A673 (cell line): ENCODE measurements at regions not wholly inside any gene's neighbourhood (a gene's known extent, or its start where the extent isn't known, plus 50 kb on each side); places are given as distances from the start of the nearest gene placed in this dataset.
A peak's percentile ranks its signal among the peaks of the same experiment; 100 is the strongest.

ENCODE experiments used
- BruUV-seq: library from RNA; stranded (reverse); fragments of 400-500 nt; replicated peaks from 2 replicates; lab custom pipeline; 2021; lab: Mats Ljungman, UMichigan
- CTCF ChIA-PET: fragments of 300-600 bp; sonication (Branson Sonifier 250); formaldehyde crosslinking; loops from one replicate; lab custom pipeline; 2022; ENCODE audit warnings: antibody characterized with exemption; lab: Charles Lee
- POLR2A ChIA-PET: fragments of 300-600 bp; sonication (Branson Sonifier 250); formaldehyde crosslinking; loops from one replicate; lab custom pipeline; 2022; ENCODE audit warnings: antibody characterized with exemption; ENCODE audit not compliant: low non-redundant PET; lab: Charles Lee
- DNase-seq: peaks from one replicate; pipeline ENCODE4 v3.0.0-alpha.2; 2015; ENCODE audit warnings: low spot score
- H3K27ac ChIP-seq: fragments of 200-600 bp; sonication (generic); 2 replicates; pipeline ENCODE4 v1.5.1; 2016; ENCODE audit warnings: mixed run types, low read depth, mild to moderate bottlenecking, mixed read lengths, antibody characterized with exemption, low read length; ENCODE audit not compliant: poor library complexity, severe bottlenecking
- H3K27me3 ChIP-seq: fragments of 200-600 bp; sonication (generic); replicated peaks from 2 replicates; pipeline ENCODE4 v1.6.1; 2017; ENCODE audit warnings: mixed run types, low read depth, mild to moderate bottlenecking, mixed read lengths, antibody characterized with exemption, low read length; ENCODE audit not compliant: insufficient read depth, poor library complexity
- H3K36me3 ChIP-seq: fragments of 200-600 bp; sonication (generic); 2 replicates; pipeline ENCODE4 v1.6.1; 2016; ENCODE audit warnings: mixed run types, mild to moderate bottlenecking, mixed read lengths, antibody characterized with exemption, low read length; ENCODE audit not compliant: insufficient read depth, poor library complexity, severe bottlenecking
- H3K4me1 ChIP-seq: fragments of 200-600 bp; sonication (generic); 2 replicates; pipeline ENCODE4 v1.6.1; 2017; ENCODE audit warnings: mixed run types, mild to moderate bottlenecking, mixed read lengths, antibody characterized with exemption, low read length; ENCODE audit not compliant: insufficient read depth, poor library complexity, severe bottlenecking
- H3K4me3 ChIP-seq: fragments of 200-600 bp; sonication (generic); 2 replicates; pipeline ENCODE4 v1.5.1; 2016; ENCODE audit warnings: low read depth, mixed run types, mild to moderate bottlenecking, mixed read lengths, low read length; ENCODE audit not compliant: poor library complexity, severe bottlenecking
- H3K9me3 ChIP-seq: fragments of 200-600 bp; sonication (generic); 2 replicates; pipeline ENCODE4 v1.6.1; 2016; ENCODE audit warnings: mixed run types, low read depth, mild to moderate bottlenecking, mixed read lengths, antibody characterized with exemption, low read length; ENCODE audit not compliant: poor library complexity, severe bottlenecking
- EZH2 ChIP-seq: fragments of 200-600 bp; sonication (generic); IDR thresholded peaks from 2 replicates; pipeline ENCODE4 v1.6.1; 2017; ENCODE audit warnings: borderline replicate concordance, low read depth, mild to moderate bottlenecking, mixed read lengths, antibody characterized with exemption, low read length; ENCODE audit not compliant: poor library complexity, severe bottlenecking
- intact Hi-C: fragments of 100-400 bp; cut with micrococcal nuclease; formaldehyde crosslinking; loops from one replicate; pipeline ENCODE4 v1.10.0; 2022; ENCODE audit not compliant: unreplicated experiment
- TF ChIP-seq, protein P1 (sequence below): fragments of 300-800, 200-600 bp; sonication (generic); conservative IDR thresholded peaks from 2 replicates; pipeline ENCODE4 v1.5.1; 2017; ENCODE audit warnings: low read depth, mild to moderate bottlenecking, antibody characterized with exemption, low read length, moderate library complexity, mixed read lengths

DNA sequence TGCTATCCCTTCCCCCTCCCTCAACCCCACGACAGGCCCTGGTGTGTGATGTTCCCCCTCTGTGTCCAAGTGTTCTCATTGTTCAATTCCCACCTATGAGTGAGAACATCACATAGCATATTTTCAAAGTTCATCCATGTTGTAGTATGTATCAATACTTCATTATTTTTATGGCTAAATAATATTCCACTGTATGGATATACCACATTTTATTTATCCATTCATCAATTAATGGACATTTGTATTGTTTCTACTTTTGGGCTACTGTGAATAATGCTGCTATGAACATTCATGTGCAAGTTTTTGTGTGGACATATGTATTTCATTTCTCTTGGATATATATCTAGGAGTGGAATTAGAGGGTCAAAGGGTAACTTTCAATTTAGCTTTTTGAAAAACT, 58.7 kb upstream of the ARMC2 start:
- CTCF ChIA-PET = no interaction called here
- no peaks in the 10 kb centered on the region for H3K27me3 ChIP-seq
- intact Hi-C loops = no loop called here

DNA sequence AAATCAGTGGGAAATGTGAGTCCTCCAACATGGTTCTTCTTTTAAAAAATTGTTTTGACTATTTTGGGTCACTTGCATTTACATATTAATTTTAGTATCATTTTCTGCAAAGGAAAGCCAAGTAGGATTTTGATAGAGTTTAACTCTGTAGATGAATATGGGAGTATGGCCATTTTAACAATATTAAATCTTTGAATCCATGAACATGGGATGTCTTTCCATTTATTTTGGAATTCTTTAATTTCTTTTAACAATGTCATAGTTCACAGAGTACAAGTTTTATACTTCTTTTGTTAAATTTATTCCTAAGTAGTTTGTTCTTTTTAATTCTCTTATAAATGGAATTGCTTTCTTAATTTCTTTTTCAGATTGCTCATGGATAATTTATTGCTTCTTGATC, 56.5 kb upstream of the ARMC2 start:
- H3K27ac ChIP-seq = no peak overlapping the region
- TF ChIP-seq, protein P1, sequence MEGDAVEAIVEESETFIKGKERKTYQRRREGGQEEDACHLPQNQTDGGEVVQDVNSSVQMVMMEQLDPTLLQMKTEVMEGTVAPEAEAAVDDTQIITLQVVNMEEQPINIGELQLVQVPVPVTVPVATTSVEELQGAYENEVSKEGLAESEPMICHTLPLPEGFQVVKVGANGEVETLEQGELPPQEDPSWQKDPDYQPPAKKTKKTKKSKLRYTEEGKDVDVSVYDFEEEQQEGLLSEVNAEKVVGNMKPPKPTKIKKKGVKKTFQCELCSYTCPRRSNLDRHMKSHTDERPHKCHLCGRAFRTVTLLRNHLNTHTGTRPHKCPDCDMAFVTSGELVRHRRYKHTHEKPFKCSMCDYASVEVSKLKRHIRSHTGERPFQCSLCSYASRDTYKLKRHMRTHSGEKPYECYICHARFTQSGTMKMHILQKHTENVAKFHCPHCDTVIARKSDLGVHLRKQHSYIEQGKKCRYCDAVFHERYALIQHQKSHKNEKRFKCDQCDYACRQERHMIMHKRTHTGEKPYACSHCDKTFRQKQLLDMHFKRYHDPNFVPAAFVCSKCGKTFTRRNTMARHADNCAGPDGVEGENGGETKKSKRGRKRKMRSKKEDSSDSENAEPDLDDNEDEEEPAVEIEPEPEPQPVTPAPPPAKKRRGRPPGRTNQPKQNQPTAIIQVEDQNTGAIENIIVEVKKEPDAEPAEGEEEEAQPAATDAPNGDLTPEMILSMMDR = no peak
- TF ChIP-seq EZH2 = no peak
- no peaks in the 10 kb centered on the region for H3K27me3 ChIP-seq
- no peak overlapping the region for H3K4me3 ChIP-seq
- intact Hi-C loops = no loop called here
- no TSS peak for BruUV-seq
- H3K36me3 ChIP-seq = no peaks in the 10 kb centered on the region
- ChIA-PET CTCF (no interaction called here), POLR2A (no interaction called here)
- no peak for DNase-seq
- H3K4me1 ChIP-seq = no peaks in the 10 kb centered on the region
- H3K9me3 ChIP-seq = peaks cover 9% of the 10 kb centered on the region

More for the DNA sequence above, 58.7 kb upstream of the ARMC2 start:
- H3K4me3 ChIP-seq = no peak overlapping the region
- POLR2A ChIA-PET = no interaction called here
- no peak overlapping the region for H3K27ac ChIP-seq
- no peak for TF ChIP-seq EZH2
- TF ChIP-seq, protein P1 = no peak
- H3K4me1 ChIP-seq = no peaks in the 10 kb centered on the region
- H3K36me3 ChIP-seq = no peaks in the 10 kb centered on the region
- no TSS peak for BruUV-seq
- no peak for DNase-seq
- H3K9me3 ChIP-seq = peaks cover 9% of the 10 kb centered on the region

- no peak overlapping the region for H3K4me3 ChIP-seq
- intact Hi-C loops = no loop called here
- no peaks in the 10 kb centered on the region for H3K9me3 ChIP-seq
- H3K27me3 ChIP-seq = no peaks in the 10 kb centered on the region
- no peaks in the 10 kb centered on the region for H3K36me3 ChIP-seq
- H3K4me1 ChIP-seq = peaks cover 8% of the 10 kb centered on the region
- ChIA-PET CTCF (no interaction called here), POLR2A (no interaction called here)
- TF ChIP-seq, protein P1 = no peak
- TF ChIP-seq EZH2 = no peak
- no TSS peak for BruUV-seq
- no peak overlapping the region for H3K27ac ChIP-seq
- DNase-seq = peak; percentile 25
These were observed 54.5 kb upstream of the ARMC2 start for GRCh38 chr6:108793516-108794251.
